ENCODE measurements at regions not wholly inside any gene's neighbourhood (a gene's known extent, or its start where the extent isn't known, plus 50 kb on each side); places are given as distances from the start of the nearest gene placed in this dataset.

DNA sequence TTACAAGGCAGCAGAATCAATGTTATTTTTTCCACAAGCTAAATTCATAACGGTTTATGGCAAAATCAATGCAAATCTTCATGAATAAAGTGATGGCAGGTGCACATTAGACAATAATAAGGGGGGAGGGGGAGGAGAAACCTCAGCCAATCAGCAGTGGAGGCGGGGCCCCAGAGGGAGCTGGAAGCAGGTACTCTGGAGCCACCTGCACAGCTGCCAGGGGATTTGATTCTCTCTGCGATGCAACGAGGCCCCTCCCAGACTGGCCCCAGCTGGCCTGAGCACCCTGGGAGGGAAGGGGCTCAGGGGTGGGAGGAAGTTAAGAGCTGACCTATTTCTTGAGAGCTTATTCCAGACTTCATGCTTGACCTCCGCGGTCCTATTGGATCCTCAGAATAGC lies 127.8 kb upstream of the IGSF21 start:
- Mint-ChIP-seq H3K4me1 (no peaks in the 10 kb centered on the region), H3K4me3 (no peak overlapping the region), H3K9me3 (no peaks in the 10 kb centered on the region), H3K27ac (no peak overlapping the region), H3K36me3 (ENCODE audit: low read depth) (no peaks in the 10 kb centered on the region), H3K27me3 (no peaks in the 10 kb centered on the region)
- ChIA-PET CTCF (no interaction called here), POLR2A (no interaction called here)
- no peak for DNase-seq

DNA sequence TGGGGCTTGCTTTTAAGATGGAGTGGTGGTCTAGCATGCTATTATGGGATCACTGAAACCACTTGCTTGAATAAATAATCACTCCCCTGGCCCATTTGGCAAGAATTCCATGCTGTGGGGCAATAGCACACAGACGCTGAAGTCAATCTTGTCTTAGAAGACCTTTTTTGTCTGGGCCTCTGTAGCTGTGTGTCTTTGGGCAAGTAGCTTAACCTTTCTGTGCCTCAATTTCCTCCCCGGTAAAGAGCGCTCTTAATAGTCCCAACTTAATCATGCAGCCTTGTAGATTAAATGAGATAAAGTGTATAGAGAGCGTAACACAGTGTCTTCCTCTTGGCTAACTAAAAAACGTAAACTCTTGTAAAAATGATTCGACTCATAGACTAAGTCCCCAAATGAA lies 125.4 kb upstream of the IGSF21 start:
- no peaks in the 10 kb centered on the region for H3K4me1 Mint-ChIP-seq
- POLR2A ChIA-PET = no interaction called here
- no peak overlapping the region for H3K4me3 Mint-ChIP-seq

DNA sequence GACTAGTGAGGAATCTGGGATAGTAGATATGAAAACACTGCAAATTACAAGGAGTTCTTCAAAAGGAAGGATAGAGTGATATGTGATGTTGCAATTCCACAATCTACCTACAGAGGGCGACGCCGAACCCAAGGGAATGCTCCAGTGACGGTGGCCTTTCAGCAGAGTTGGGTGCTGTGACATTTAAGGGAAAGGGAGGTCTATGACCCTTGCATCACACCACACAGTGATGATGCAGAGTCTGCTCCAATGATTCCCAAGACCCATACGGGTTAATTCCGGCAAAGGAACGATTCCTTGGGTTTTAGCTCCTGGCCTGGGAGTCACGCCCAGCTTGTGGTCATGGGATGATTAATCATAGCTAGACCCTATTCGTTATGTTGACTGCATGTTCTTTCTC lies 123.0 kb upstream of the IGSF21 start:
- H3K27ac Mint-ChIP-seq = no peak overlapping the region
- no peaks in the 10 kb centered on the region for H3K4me1 Mint-ChIP-seq
- ChIA-PET POLR2A (no interaction called here), CTCF (no interaction called here)
- no peak overlapping the region for H3K4me3 Mint-ChIP-seq
- peak; percentile 18 for DNase-seq
- no peaks in the 10 kb centered on the region for H3K36me3 Mint-ChIP-seq (ENCODE audit: low read depth)
- no peaks in the 10 kb centered on the region for H3K9me3 Mint-ChIP-seq
- H3K27me3 Mint-ChIP-seq = no peaks in the 10 kb centered on the region

More for the DNA sequence above, 125.4 kb upstream of the IGSF21 start:
- CTCF ChIA-PET = no interaction called here
- no peak for DNase-seq
- H3K27ac Mint-ChIP-seq = no peak overlapping the region
- no peaks in the 10 kb centered on the region for H3K9me3 Mint-ChIP-seq
- H3K27me3 Mint-ChIP-seq = no peaks in the 10 kb centered on the region
- H3K36me3 Mint-ChIP-seq (ENCODE audit: low read depth) = no peaks in the 10 kb centered on the region

DNA sequence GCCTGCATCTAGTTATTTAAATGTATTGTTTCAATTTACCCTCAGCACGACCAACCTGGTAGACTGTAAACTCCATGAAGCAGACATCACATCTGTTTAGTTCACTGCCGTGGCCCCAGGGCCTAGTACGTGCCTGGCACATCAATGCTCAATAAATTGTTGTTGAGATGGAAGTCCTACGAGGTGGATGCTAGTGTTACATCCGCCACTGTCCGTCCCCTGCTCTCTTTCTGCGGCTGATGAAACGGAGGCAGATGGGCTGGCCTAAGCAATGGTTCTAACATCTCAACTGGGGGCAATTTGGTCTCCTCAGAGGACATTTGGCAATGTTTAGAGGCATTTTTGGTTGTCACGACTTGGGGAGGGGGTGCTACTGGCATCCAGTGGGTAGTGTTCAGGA lies 121.4 kb upstream of the IGSF21 start:
- no peak for DNase-seq
- Mint-ChIP-seq H3K36me3 (ENCODE audit: low read depth) (no peaks in the 10 kb centered on the region), H3K4me3 (no peak overlapping the region), H3K27me3 (no peaks in the 10 kb centered on the region), H3K9me3 (no peaks in the 10 kb centered on the region), H3K4me1 (no peaks in the 10 kb centered on the region), H3K27ac (no peak overlapping the region)
- ChIA-PET CTCF (no interaction called here), POLR2A (no interaction called here)

DNA sequence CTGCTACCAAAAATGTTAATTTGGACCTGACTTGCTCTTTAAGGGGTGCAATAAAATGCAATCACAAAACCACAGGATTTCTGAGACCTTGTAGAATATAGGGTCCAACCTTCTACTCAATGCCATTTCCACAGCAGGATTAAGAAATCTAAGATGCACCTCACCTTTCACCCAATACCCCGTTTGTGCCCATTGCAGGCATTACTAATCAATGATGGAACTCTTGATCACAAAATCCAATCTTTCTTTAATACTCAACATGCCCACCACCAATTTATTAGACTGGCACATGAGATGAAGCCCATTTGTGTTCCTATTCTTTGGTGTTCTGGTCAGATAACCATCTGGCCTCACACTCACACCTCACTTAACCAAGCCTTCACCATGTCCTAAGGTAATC lies 117.2 kb upstream of the IGSF21 start:
- DNase-seq = no peak
- Mint-ChIP-seq H3K36me3 (ENCODE audit: low read depth) (no peaks in the 10 kb centered on the region), H3K27me3 (no peaks in the 10 kb centered on the region), H3K4me3 (no peak overlapping the region), H3K4me1 (no peaks in the 10 kb centered on the region), H3K9me3 (no peaks in the 10 kb centered on the region), H3K27ac (no peak overlapping the region)
- CTCF ChIA-PET = no interaction called here
- POLR2A ChIA-PET = no interaction called here

DNA sequence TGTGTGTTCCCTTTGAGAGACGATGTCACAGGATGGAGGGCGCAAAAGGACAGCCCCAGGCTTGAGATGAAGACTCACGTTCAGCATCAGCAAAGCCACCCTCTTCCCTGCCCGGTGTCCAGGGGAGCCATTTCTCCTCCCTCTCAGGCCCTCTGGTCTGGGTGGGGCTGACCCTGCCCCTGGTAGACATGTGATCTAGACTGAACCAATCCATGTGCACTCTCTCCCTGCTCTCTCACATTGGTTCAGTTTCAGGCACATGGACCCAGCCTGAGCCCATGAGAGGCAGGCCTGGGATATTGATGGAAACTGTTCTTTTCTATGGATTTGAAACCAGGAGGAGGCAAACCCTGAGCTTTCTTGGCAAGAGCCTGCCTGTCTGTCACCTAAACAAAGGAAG lies 115.6 kb upstream of the IGSF21 start:
- Mint-ChIP-seq H3K9me3 (no peaks in the 10 kb centered on the region), H3K4me3 (no peak overlapping the region), H3K27me3 (no peaks in the 10 kb centered on the region), H3K27ac (no peak overlapping the region), H3K4me1 (no peaks in the 10 kb centered on the region), H3K36me3 (ENCODE audit: low read depth) (no peaks in the 10 kb centered on the region)
- DNase-seq = no peak
- ChIA-PET CTCF (no interaction called here), POLR2A (no interaction called here)

DNA sequence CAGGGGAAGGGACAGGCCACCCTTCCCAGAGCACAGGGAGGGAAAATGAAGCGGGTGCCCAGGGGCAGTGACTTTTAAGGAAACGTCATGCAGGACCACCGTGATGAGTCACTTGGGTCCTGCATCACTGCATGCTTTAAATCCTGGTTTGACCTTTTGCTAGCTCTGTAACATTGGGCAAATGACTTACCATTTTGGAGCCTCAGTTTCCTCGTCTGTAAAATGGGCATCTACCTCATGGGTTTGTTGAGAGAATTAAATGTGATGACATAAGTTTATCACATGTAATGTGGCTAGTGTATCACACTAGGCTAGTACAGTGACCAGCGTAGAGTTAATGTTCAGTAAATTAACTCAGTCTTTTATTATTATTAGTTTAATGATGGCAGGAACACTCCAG lies 114.8 kb upstream of the IGSF21 start:
- no peaks in the 10 kb centered on the region for H3K36me3 Mint-ChIP-seq (ENCODE audit: low read depth)
- no peak for DNase-seq
- H3K27me3 Mint-ChIP-seq = no peaks in the 10 kb centered on the region
- no peaks in the 10 kb centered on the region for H3K4me1 Mint-ChIP-seq
- CTCF ChIA-PET = no interaction called here
- no peak overlapping the region for H3K27ac Mint-ChIP-seq
- H3K9me3 Mint-ChIP-seq = no peaks in the 10 kb centered on the region
- POLR2A ChIA-PET = no interaction called here
- no peak overlapping the region for H3K4me3 Mint-ChIP-seq

DNA sequence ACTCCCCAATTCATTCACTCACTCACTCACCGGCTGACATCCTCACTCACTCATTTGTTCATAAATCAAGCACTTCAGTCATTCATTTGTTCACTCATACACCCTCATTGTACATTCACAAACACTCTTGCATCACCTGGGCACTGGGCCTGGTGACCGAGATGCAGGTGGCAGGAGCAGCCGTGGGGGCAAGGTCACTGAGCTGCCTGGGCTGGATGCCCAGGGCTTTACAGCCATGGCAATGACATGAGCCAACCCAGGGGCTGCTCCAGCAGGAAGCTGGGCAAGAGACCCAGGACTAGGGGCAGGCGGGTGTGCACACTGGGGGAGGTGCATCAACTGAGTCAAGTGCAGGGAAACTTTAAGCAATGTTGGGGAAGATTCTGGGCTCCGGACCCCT lies 113.6 kb upstream of the IGSF21 start:
- Mint-ChIP-seq H3K4me1 (no peaks in the 10 kb centered on the region), H3K36me3 (ENCODE audit: low read depth) (no peaks in the 10 kb centered on the region), H3K9me3 (no peaks in the 10 kb centered on the region), H3K27ac (no peak overlapping the region), H3K4me3 (no peak overlapping the region), H3K27me3 (no peaks in the 10 kb centered on the region)
- no peak for DNase-seq
- ChIA-PET POLR2A (no interaction called here), CTCF (no interaction called here)

DNA sequence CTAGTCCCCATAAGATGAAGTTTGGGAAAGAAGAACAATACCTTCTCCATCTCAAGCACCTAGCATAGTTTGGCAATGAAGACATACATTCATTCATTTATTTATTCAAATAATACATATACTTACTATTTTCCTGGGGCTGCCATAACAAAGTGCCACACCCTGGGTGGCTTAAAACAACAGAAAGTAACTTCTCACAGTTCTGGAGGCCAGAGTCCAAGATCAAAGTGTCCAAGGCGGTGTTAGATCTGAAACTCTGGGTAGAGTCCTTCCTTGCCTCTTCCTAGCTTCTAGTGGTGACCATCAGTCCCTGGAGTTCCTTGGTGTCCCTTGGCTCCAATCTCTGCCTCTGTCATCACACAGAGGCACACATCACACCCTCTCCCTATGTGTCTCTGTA lies 112.1 kb upstream of the IGSF21 start:
- Mint-ChIP-seq H3K36me3 (ENCODE audit: low read depth) (no peaks in the 10 kb centered on the region), H3K9me3 (no peaks in the 10 kb centered on the region), H3K4me1 (no peaks in the 10 kb centered on the region), H3K4me3 (no peak overlapping the region), H3K27ac (no peak overlapping the region), H3K27me3 (no peaks in the 10 kb centered on the region)
- POLR2A ChIA-PET = no interaction called here
- CTCF ChIA-PET = no interaction called here
- DNase-seq = no peak

DNA sequence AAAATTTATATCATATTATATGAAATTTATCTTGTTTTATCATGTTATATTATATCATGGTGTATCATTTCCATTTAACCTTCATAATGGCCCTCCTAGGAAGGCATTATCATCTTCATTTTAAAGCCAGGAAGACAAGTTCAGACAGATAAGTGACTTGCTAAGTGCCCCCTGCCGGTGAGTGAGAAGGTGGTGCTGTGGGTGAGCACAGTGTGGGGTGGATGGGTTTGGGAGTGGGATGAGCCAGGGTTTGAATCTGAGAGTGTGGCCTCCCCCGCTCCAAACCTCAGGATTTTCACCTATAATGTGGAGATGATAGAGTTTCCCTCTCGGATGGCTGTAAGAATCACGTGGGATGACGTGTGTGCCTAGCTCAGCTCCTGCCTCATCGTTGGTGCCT lies 108.7 kb upstream of the IGSF21 start:
- Mint-ChIP-seq H3K4me1 (no peaks in the 10 kb centered on the region), H3K27me3 (no peaks in the 10 kb centered on the region), H3K9me3 (no peaks in the 10 kb centered on the region), H3K36me3 (ENCODE audit: low read depth) (no peaks in the 10 kb centered on the region), H3K27ac (no peak overlapping the region), H3K4me3 (no peak overlapping the region)
- CTCF ChIA-PET = no interaction called here
- POLR2A ChIA-PET = no interaction called here
- DNase-seq = no peak

DNA sequence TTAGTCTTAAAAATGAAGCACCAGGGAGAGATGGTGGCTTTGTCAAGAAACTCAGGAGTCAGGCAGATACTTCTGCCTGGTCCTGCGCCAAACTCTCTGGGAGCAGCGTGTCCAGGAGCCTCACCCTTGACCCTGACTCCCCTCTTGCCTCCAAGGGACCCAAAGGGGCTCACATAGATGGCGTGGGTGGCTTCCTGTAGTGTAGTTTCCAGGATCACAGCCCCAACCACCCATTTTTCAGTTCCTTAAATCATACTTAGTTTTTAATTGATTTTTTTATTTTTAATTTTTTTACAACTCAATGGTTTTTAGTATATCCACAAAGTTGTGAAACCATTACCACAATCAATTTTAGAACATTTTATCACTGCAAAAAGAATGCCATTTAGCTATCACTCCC lies 107.7 kb upstream of the IGSF21 start:
- no peak for DNase-seq
- Mint-ChIP-seq H3K4me1 (no peaks in the 10 kb centered on the region), H3K36me3 (ENCODE audit: low read depth) (no peaks in the 10 kb centered on the region), H3K9me3 (no peaks in the 10 kb centered on the region), H3K27me3 (no peaks in the 10 kb centered on the region), H3K4me3 (no peak overlapping the region), H3K27ac (no peak overlapping the region)
- ChIA-PET CTCF (no interaction called here), POLR2A (no interaction called here)

DNA sequence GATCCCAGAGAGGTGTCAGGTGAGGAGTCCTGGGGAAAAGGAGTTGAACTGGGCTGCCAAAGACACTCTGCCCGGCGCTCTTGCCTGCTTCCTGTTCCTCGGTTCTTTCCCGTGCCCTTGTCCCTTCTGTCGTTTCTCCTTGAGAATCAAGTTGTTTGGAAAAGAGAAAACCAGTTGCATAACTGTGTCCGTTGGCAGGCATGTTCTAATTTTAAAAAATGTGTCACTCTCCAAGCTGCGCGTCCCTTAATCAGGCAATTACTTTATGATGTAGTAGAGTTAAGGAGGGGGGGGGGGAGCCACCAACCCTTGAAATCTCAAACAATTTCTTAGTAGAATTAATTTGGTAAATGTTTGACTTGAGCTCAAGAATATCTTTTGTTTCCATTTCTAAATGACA lies 105.9 kb upstream of the IGSF21 start:
- CTCF ChIA-PET = no interaction called here

DNA sequence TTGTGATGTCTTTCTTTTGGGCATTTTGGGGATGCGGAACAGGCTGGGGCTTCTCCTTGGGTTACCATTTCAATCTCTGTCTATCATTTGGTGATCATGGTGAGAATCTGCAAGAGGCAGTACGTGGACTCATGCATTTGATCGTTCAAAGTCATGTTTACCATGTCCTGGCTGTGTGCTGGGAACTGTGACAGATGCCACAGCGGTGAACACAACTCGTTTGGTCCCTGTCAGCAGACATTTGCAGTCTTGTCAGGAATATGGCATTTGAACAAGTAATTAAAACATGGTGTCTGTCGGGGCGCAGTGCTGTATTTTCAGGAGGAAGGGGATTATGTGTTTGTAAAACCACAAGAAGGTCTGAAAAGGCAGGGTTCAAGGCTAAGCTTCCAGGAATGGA lies 103.3 kb upstream of the IGSF21 start:
- ChIA-PET CTCF (no interaction called here), POLR2A (no interaction called here)
- no peaks in the 10 kb centered on the region for H3K9me3 Mint-ChIP-seq
- H3K27me3 Mint-ChIP-seq = no peaks in the 10 kb centered on the region
- H3K4me3 Mint-ChIP-seq = no peak overlapping the region
- H3K27ac Mint-ChIP-seq = no peak overlapping the region
- H3K36me3 Mint-ChIP-seq (ENCODE audit: low read depth) = no peaks in the 10 kb centered on the region
- DNase-seq = no peak
- no peaks in the 10 kb centered on the region for H3K4me1 Mint-ChIP-seq

More for the DNA sequence above, 105.9 kb upstream of the IGSF21 start:
- Mint-ChIP-seq H3K4me1 (no peaks in the 10 kb centered on the region), H3K27ac (no peak overlapping the region), H3K4me3 (no peak overlapping the region), H3K9me3 (no peaks in the 10 kb centered on the region), H3K27me3 (no peaks in the 10 kb centered on the region), H3K36me3 (ENCODE audit: low read depth) (no peaks in the 10 kb centered on the region)
- no peak for DNase-seq
- POLR2A ChIA-PET = no interaction called here

DNA sequence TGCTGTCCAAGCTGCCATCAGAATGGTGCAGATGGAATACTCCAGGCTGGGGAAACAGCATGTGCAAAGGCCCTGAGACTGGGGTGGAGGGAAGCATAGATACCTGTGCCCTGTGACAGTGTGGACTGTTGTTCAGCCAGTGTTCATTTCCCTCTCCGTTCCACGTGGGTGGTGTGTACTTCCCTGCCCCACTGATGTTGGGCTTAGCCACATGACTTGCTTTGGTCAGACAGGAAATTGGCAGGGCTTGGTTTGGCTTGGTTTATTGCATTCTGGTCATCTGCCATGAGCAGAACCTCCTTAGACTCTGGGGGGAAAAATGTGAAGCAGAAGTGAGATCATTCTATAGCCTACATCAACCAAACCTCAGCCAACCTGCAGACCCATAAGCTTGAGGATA lies 102.4 kb upstream of the IGSF21 start:
- DNase-seq = no peak
- Mint-ChIP-seq H3K9me3 (no peaks in the 10 kb centered on the region), H3K27me3 (no peaks in the 10 kb centered on the region), H3K27ac (no peak overlapping the region), H3K4me3 (no peak overlapping the region), H3K4me1 (no peaks in the 10 kb centered on the region), H3K36me3 (ENCODE audit: low read depth) (no peaks in the 10 kb centered on the region)
- POLR2A ChIA-PET = no interaction called here
- CTCF ChIA-PET = interaction anchor here (0.6 kb wide), 1 partner anchor 241 kb away, joined by 3 read pairs; no protein-coding TSS in a partner anchor

DNA sequence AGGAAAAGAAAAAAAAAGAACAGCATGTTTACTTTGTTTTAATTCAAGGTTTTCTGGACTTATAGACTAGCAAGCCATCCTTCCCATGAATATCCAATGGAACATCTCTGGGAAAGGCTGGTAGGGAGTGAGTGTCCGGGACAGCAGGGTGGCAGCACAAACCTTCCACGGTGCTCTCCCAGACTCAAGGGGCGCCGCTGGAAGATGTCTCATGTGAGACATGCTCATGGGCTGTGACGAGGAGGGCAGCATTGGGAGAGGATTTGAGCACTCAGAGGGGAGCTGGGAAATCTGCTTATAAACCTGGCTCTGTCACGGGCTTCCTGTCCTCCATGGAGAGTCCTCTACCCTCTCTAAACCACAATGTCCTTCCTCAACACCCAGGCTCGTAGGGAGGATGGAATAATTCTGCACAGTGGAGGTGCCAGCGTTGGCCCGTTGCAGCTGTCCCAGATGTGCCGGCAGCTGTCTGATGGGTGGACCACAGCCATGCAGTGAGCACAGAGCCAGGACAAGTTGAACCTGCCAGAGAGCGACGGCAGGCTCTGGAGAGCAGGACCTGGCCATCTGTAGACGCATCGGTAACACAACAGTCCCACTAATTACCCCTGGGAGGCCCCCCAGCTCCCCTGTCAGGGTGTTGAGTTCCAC lies 100.1 kb upstream of the IGSF21 start:
- no peak overlapping the region for H3K27ac Mint-ChIP-seq
- DNase-seq = no peak
- no peaks in the 10 kb centered on the region for H3K4me1 Mint-ChIP-seq
- H3K9me3 Mint-ChIP-seq = no peaks in the 10 kb centered on the region
- H3K36me3 Mint-ChIP-seq (ENCODE audit: low read depth) = no peaks in the 10 kb centered on the region
- CTCF ChIA-PET = no interaction called here
- no peak overlapping the region for H3K4me3 Mint-ChIP-seq
- H3K27me3 Mint-ChIP-seq = no peaks in the 10 kb centered on the region
- POLR2A ChIA-PET = no interaction called here
